SH-SY5Y (cell line): ENCODE measurements at regions not wholly inside any gene's neighbourhood (a gene's known extent, or its start where the extent isn't known, plus 50 kb on each side); places are given as distances from the start of the nearest gene placed in this dataset.

Experiments
- GATA2 ChIP-seq: IDR thresholded peaks from 2 replicates; pipeline ENCODE4 v1.6.1; 2011; ENCODE audit warnings: mild to moderate bottlenecking, low read depth, low read length
- GATA3 ChIP-seq: IDR thresholded peaks from 2 replicates; pipeline ENCODE4 v1.6.1; 2011; ENCODE audit warnings: low read depth, mild to moderate bottlenecking, low read length, moderate library complexity

- TF ChIP-seq GATA2, result no peak
- TF ChIP-seq GATA3, result no peak
Observed at GRCh38 chr3:181855825-181856224, 144.1 kb downstream of the SOX2 start.
